D721Med (cell line): ENCODE measurements at regions not wholly inside any gene's neighbourhood (a gene's known extent, or its start where the extent isn't known, plus 50 kb on each side); places are given as distances from the start of the nearest gene placed in this dataset.
A peak's percentile ranks its signal among the peaks of the same experiment; 100 is the strongest.

ENCODE experiments used
- DNase-seq: peaks from one replicate; pipeline ENCODE4 v3.0.0; 2011; ENCODE audit warnings: low spot score; ENCODE audit not compliant: insufficient read length
- FAIRE-seq: peaks from 2 replicates; lab custom pipeline; 2011; peaks lifted over from hg19 to GRCh38; lab: Jason Lieb, UNC
- CTCF ChIP-seq: IDR thresholded peaks from 2 replicates; pipeline ENCODE4 v1.5.1; 2012; ENCODE audit warnings: mild to moderate bottlenecking, control low read depth; ENCODE audit not compliant: insufficient read depth; ENCODE audit errors: missing control alignments

- no peak for TF ChIP-seq CTCF
Observed at GRCh38 chr4:181976764-181977163, 266.4 kb upstream of the TENM3 start.

GRCh38 chr4:181982437-181982836, 260.8 kb upstream of the TENM3 start:
- DNase-seq (no peak), FAIRE-seq (peak; percentile 51)
- TF ChIP-seq CTCF: no peak

More at GRCh38 chr4:181976764-181977163, 266.4 kb upstream of the TENM3 start:
- FAIRE-seq (no peak), DNase-seq (no peak)

- FAIRE-seq (no peak), DNase-seq (no peak)
- no peak for TF ChIP-seq CTCF
Observed at GRCh38 chr4:181982856-181983255, 260.3 kb upstream of the TENM3 start.

GRCh38 chr4:181987392-181987791, 255.8 kb upstream of the TENM3 start:
- DNase-seq: no peak
- FAIRE-seq: no peak
- no peak for TF ChIP-seq CTCF

GRCh38 chr4:181989071-181989470, 254.1 kb upstream of the TENM3 start:
- FAIRE-seq (no peak), DNase-seq (no peak)
- TF ChIP-seq CTCF: no peak

GRCh38 chr4:181991369-181992108, 251.7 kb upstream of the TENM3 start:
- no peak for FAIRE-seq
- DNase-seq: no peak

More at GRCh38 chr4:181991369-181992108, 251.7 kb upstream of the TENM3 start:
- no peak for TF ChIP-seq CTCF
